ENCODE measurements at regions not wholly inside any gene's neighbourhood (a gene's known extent, or its start where the extent isn't known, plus 50 kb on each side); places are given as distances from the start of the nearest gene placed in this dataset.

DNA sequence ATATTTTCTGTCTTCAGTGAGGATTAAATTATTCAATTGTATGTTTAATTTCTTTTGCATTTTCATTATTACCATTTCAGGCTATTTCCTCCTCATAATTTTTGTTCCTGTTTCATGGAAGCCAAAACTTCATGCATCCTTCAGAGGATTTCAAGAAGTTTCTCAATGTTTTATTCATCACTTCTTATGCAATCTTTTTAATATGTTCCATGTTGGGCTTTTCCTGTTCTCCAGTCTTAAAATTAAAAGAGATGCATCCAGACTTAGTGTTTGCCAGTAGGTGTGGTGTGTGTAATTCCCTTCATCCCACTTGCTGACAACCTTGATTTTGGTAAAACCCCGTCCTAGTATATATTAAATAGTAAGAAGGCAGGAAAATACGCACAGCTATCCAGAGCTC, 190.0 kb downstream of the EN1 start:
- POLR2A ChIA-PET = no interaction called here
- ATAC-seq (ENCODE audit: low read depth) = no peak

GRCh38 chr2:118654945-118655344, 192.5 kb downstream of the EN1 start:
- Mint-ChIP-seq H3K27me3 (peaks cover 2% of the 10 kb centered on the region), H3K4me3 (no peak overlapping the region), H3K9me3 (no peaks in the 10 kb centered on the region), H3K36me3 (no peaks in the 10 kb centered on the region), H3K4me1 (no peaks in the 10 kb centered on the region), H3K27ac (no peak overlapping the region)
- ATAC-seq (ENCODE audit: low read depth) (no peak), DNase-seq (no peak)
- POLR2A ChIA-PET = no interaction called here

More for the DNA sequence above, 190.0 kb downstream of the EN1 start:
- no peaks in the 10 kb centered on the region for H3K27me3 Mint-ChIP-seq
- no peak overlapping the region for H3K4me3 Mint-ChIP-seq
- no peak overlapping the region for H3K27ac Mint-ChIP-seq
- H3K9me3 Mint-ChIP-seq = no peaks in the 10 kb centered on the region
- no peak for DNase-seq
- H3K36me3 Mint-ChIP-seq = no peaks in the 10 kb centered on the region
- no peaks in the 10 kb centered on the region for H3K4me1 Mint-ChIP-seq

DNA sequence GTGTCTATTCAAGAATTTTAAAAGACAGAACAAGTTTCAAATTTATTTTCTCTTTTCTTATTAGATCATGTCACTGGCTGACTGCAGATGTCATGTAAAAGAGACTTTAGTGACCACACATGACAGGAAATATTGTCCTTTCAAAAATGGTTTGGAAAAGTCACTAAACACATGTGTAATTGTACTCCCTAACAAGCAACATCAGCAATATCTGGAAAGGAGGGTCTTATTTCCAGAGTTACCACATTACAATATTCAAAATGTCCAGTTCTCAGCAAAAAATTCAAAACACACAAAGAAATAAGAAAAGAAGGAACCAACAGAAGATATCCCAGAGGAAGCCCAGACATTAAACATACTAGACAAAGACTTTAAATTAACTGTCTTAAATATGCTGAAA, 197.1 kb downstream of the EN1 start:
- no peaks in the 10 kb centered on the region for H3K9me3 Mint-ChIP-seq
- H3K4me3 Mint-ChIP-seq = no peak overlapping the region
- ATAC-seq (ENCODE audit: low read depth) = no peak
- DNase-seq = no peak
- H3K27me3 Mint-ChIP-seq = peaks cover 11% of the 10 kb centered on the region
- H3K4me1 Mint-ChIP-seq = no peaks in the 10 kb centered on the region
- POLR2A ChIA-PET = no interaction called here
- no peaks in the 10 kb centered on the region for H3K36me3 Mint-ChIP-seq
- H3K27ac Mint-ChIP-seq = no peak overlapping the region

- Mint-ChIP-seq H3K27me3 (peaks cover 18% of the 10 kb centered on the region), H3K4me1 (no peaks in the 10 kb centered on the region), H3K36me3 (no peaks in the 10 kb centered on the region), H3K27ac (no peak overlapping the region), H3K9me3 (no peaks in the 10 kb centered on the region), H3K4me3 (no peak overlapping the region)
- POLR2A ChIA-PET = interaction anchor here (0.5 kb wide), 1 partner anchor 107 kb away, joined by 3 read pairs; no protein-coding TSS in a partner anchor
- DNase-seq (no peak), ATAC-seq (ENCODE audit: low read depth) (no peak)
Measured at GRCh38 chr2:118645876-118646275, 201.6 kb downstream of the EN1 start.

DNA sequence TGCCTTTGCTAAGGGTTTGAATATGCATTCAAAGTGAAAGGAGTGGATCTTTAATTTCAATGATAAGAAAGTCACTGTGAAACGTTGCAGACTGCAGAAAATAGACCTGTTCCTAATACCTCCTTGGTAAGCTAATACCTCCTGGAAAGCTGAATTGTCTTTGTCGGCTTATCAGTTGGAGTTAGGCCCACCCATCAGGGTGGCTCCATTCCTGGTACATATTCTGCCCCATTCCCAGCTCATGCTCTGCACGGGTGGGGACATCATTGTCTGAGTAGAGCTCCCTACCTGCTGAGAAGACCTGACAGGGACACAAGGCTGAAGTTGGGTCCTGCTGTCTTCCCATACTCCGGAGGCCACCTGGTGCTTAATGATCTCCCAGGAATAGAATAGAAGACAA, 203.3 kb downstream of the EN1 start:
- ATAC-seq (ENCODE audit: low read depth) = no peak
- Mint-ChIP-seq H3K36me3 (no peaks in the 10 kb centered on the region), H3K9me3 (no peaks in the 10 kb centered on the region), H3K27me3 (peaks cover 16% of the 10 kb centered on the region), H3K27ac (no peak overlapping the region), H3K4me1 (no peaks in the 10 kb centered on the region), H3K4me3 (no peak overlapping the region)
- POLR2A ChIA-PET = no interaction called here
- DNase-seq = no peak

- DNase-seq = no peak
- ATAC-seq (ENCODE audit: low read depth) = no peak
- Mint-ChIP-seq H3K27me3 (peaks cover 15% of the 10 kb centered on the region), H3K4me1 (no peaks in the 10 kb centered on the region), H3K4me3 (no peak overlapping the region), H3K36me3 (no peaks in the 10 kb centered on the region), H3K9me3 (no peaks in the 10 kb centered on the region), H3K27ac (no peak overlapping the region)
- POLR2A ChIA-PET = no interaction called here
Measured at GRCh38 chr2:118643294-118643693, 204.2 kb downstream of the EN1 start.

DNA sequence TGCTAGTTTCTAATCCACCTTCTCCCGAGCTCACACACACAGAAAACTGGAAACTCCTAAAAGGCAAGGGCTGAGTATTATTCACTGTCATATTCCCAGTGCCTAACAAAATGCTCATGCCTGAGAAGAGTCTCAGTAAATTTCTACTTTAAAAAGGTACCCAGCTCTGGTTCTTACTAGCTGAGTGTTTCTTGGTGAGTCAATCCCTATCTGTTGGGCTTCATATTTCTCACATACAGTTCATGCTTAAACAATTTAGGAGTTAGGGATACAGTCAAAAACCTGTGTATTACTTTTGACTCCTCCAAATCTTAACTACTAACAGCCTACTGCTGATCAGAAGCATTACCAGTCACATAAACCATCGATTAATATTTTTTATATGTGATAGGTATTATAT, 204.9 kb downstream of the EN1 start:
- no peak overlapping the region for H3K27ac Mint-ChIP-seq
- H3K36me3 Mint-ChIP-seq = no peaks in the 10 kb centered on the region
- H3K4me1 Mint-ChIP-seq = no peaks in the 10 kb centered on the region
- no peak overlapping the region for H3K4me3 Mint-ChIP-seq
- ATAC-seq (ENCODE audit: low read depth) = no peak
- DNase-seq = no peak
- POLR2A ChIA-PET = no interaction called here
- peaks cover 11% of the 10 kb centered on the region for H3K27me3 Mint-ChIP-seq
- H3K9me3 Mint-ChIP-seq = no peaks in the 10 kb centered on the region

GRCh38 chr2:118641711-118642110, 205.7 kb downstream of the EN1 start:
- Mint-ChIP-seq H3K4me1 (no peaks in the 10 kb centered on the region), H3K9me3 (peaks cover 1% of the 10 kb centered on the region), H3K27me3 (peaks cover 11% of the 10 kb centered on the region), H3K4me3 (no peak overlapping the region), H3K36me3 (no peaks in the 10 kb centered on the region), H3K27ac (no peak overlapping the region)
- ATAC-seq (ENCODE audit: low read depth) = no peak
- POLR2A ChIA-PET = no interaction called here
- no peak for DNase-seq

DNA sequence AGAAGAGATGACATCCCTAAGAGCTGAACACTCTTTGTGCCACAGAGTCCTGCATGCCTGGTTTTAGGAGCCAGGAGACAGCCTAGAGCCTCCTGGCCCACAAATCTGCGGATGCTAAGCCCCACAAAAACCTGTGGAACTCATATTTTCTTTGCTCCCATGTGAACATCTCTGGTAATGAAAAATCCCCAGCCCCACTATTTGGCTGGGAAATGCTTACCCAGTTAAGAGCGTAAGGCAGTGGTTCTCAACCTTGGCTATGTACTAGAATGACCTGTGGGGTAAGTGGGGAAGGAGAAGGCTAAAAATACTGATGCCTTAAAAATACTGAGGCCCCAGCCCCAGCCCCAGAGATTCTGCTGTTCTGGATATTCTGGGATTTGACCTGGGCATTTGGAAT, 208.1 kb downstream of the EN1 start:
- peaks cover 4% of the 10 kb centered on the region for H3K27me3 Mint-ChIP-seq
- ATAC-seq (ENCODE audit: low read depth) (no peak), DNase-seq (no peak)
- no peaks in the 10 kb centered on the region for H3K4me1 Mint-ChIP-seq
- peaks cover 4% of the 10 kb centered on the region for H3K9me3 Mint-ChIP-seq
- POLR2A ChIA-PET = no interaction called here
- H3K4me3 Mint-ChIP-seq = no peak overlapping the region
- no peak overlapping the region for H3K27ac Mint-ChIP-seq
- no peaks in the 10 kb centered on the region for H3K36me3 Mint-ChIP-seq

DNA sequence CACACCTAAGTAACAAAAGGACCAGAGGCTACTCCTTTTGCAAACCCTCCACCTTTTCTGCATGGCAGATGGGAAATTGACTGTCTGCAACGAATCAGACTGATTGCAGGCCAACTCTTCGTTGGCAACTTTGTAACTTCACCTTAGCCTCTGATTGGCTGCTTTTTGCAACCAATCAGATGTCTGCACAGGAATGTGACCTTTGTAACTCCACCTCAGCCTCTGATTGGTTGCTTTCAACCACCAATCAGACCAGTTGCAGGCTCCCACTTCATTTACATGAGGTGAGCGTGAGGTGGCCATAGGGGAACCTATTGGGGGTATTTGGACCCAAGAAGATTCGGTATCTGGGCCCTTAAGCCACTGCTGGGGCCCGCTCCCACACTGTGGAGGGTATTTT, 209.0 kb downstream of the EN1 start:
- no peaks in the 10 kb centered on the region for H3K27me3 Mint-ChIP-seq
- DNase-seq (no peak), ATAC-seq (ENCODE audit: low read depth) (no peak)
- H3K4me3 Mint-ChIP-seq = no peak overlapping the region
- H3K4me1 Mint-ChIP-seq = no peaks in the 10 kb centered on the region
- POLR2A ChIA-PET = no interaction called here
- peaks cover 4% of the 10 kb centered on the region for H3K9me3 Mint-ChIP-seq
- H3K27ac Mint-ChIP-seq = no peak overlapping the region
- peaks cover under 1% of the 10 kb centered on the region for H3K36me3 Mint-ChIP-seq

DNA sequence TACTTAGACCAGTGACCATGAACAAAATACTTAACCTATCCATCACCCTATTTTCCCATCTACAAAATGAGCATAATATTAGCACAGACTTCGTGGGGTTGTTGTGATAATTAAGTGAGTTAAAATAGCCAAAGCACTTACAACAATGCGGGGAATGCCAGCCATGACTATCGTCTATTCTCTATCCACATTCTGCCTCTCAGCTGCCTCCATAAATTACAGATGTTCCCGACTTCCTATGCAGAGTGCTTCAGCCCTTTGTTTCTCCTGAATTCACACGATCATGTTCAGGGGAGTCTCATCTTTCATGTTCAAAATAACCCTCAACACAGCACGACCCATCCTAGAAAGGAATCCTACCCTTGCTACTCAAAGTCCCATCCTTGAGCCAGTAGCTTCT, 211.6 kb downstream of the EN1 start:
- H3K27ac Mint-ChIP-seq = no peak overlapping the region
- POLR2A ChIA-PET = no interaction called here
- H3K27me3 Mint-ChIP-seq = no peaks in the 10 kb centered on the region
- ATAC-seq (ENCODE audit: low read depth) (no peak), DNase-seq (no peak)
- H3K9me3 Mint-ChIP-seq = peaks cover 4% of the 10 kb centered on the region
- H3K4me3 Mint-ChIP-seq = no peak overlapping the region
- no peaks in the 10 kb centered on the region for H3K4me1 Mint-ChIP-seq
- H3K36me3 Mint-ChIP-seq = peaks cover 1% of the 10 kb centered on the region

- DNase-seq (no peak), ATAC-seq (ENCODE audit: low read depth) (no peak)
- no peaks in the 10 kb centered on the region for H3K4me1 Mint-ChIP-seq
- peaks cover 4% of the 10 kb centered on the region for H3K9me3 Mint-ChIP-seq
- no peaks in the 10 kb centered on the region for H3K27me3 Mint-ChIP-seq
- POLR2A ChIA-PET = no interaction called here
- no peak overlapping the region for H3K27ac Mint-ChIP-seq
- no peak overlapping the region for H3K4me3 Mint-ChIP-seq
- H3K36me3 Mint-ChIP-seq = peaks cover 1% of the 10 kb centered on the region
Measured at GRCh38 chr2:118634876-118635275, 212.6 kb downstream of the EN1 start.

DNA sequence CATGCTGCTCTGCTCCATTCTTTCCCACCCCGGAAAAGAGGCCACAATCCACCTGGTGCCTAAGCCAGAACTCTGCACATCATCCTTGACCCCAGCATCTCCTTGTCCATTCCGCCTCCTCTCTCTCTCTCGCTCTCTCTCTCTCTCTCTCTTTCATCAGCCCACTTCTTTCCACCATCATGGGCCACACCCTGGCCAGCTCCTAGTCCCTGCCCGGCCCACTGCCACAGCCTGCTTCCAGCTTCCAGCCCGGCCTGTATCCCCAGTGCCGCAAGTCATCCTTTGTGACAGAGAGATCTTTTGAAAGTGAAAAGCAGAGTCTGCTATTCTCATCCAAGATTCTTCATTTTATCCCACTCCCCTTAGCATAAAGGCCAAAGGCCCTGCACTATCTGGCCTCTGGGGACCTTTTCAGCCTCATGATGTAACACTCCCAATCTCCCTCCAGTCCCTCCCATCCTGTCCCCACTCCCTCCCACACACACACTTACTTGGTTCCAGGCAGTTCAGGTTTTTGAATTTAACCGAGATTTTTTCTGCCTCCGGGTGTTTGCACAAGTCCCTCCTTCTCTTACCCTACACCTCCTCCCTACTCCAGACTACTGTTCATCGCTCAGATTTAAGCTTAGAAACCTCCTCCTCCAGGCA, 214.0 kb downstream of the EN1 start:
- no peak overlapping the region for H3K27ac Mint-ChIP-seq
- no peaks in the 10 kb centered on the region for H3K4me1 Mint-ChIP-seq
- no peaks in the 10 kb centered on the region for H3K27me3 Mint-ChIP-seq
- POLR2A ChIA-PET = no interaction called here
- peaks cover 1% of the 10 kb centered on the region for H3K36me3 Mint-ChIP-seq
- ATAC-seq (ENCODE audit: low read depth) (no peak), DNase-seq (no peak)
- H3K9me3 Mint-ChIP-seq = peaks cover 4% of the 10 kb centered on the region
- no peak overlapping the region for H3K4me3 Mint-ChIP-seq

- Mint-ChIP-seq H3K4me1 (no peaks in the 10 kb centered on the region), H3K27ac (no peak overlapping the region), H3K4me3 (no peak overlapping the region), H3K9me3 (peaks cover 4% of the 10 kb centered on the region), H3K27me3 (no peaks in the 10 kb centered on the region), H3K36me3 (peaks cover 1% of the 10 kb centered on the region)
- POLR2A ChIA-PET = no interaction called here
- no peak for ATAC-seq (ENCODE audit: low read depth)
- DNase-seq = no peak
Measured at GRCh38 chr2:118632921-118633320, 214.5 kb downstream of the EN1 start.

DNA sequence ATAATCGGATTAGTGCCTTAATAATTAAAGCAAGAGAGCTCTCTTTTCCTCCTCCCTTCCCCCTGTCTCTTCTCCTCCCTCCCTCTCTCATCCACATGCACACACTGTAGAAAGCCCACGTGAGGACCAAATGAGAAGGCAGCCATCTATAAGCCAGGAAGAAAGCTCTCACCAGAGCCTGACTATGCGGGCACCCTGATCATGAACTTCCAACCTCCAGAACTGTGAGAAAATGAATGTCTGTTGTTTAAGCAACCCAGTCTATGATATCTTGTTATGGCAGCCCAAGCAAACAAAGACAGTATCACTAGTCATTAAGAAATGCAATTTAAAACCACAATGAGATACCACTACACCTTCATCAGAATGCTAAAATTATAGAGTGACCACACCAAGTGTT, 220.3 kb downstream of the EN1 start:
- POLR2A ChIA-PET = no interaction called here
- no peak for ATAC-seq (ENCODE audit: low read depth)

More for the DNA sequence above, 220.3 kb downstream of the EN1 start:
- Mint-ChIP-seq H3K27ac (no peak overlapping the region), H3K4me1 (no peaks in the 10 kb centered on the region), H3K9me3 (no peaks in the 10 kb centered on the region), H3K4me3 (no peak overlapping the region), H3K27me3 (peaks cover 1% of the 10 kb centered on the region), H3K36me3 (no peaks in the 10 kb centered on the region)
- no peak for DNase-seq

All from activated naive CD8-positive, alpha-beta T cell treated with anti-CD3 and anti-CD28 coated beads, Interleukin-2, amount 10 ng/mL, durations not matched to agents 7 days and 5 days (primary cell).